PC-9 (cell line): ENCODE measurements at regions not wholly inside any gene's neighbourhood (a gene's known extent, or its start where the extent isn't known, plus 50 kb on each side); places are given as distances from the start of the nearest gene placed in this dataset.

ENCODE experiments used
- EZH2 ChIP-seq: fragments of 200-600 bp; sonication (generic); IDR thresholded peaks from 2 replicates; pipeline ENCODE4 v1.8.0; 2017; ENCODE audit warnings: antibody characterized with exemption, low read depth
- TF ChIP-seq, protein P1 (sequence below): fragments of 200-600 bp; sonication (generic); conservative IDR thresholded peaks from 2 replicates; pipeline ENCODE4 v1.6.1; 2017; ENCODE audit warnings: mixed run types, antibody characterized with exemption, mild to moderate bottlenecking, moderate library complexity

DNA sequence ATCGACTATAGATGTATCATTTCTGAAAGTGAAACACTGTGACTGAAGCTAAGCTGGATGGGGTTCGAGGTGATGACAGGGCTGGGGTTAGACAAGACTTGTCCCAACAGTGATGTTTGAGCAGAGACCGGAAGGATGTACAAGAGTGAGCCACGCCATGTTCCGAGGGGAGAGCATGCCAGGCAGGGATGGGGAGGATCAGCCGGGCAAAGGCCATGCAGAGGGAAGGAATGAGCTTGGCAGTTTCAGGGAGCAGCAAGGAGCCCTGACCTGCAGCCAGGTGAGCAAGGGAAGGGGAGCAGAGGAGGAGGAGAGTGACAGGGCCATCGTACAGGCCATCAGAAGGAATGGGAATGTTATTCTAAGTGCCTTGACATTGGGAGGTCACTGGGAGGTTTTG, 114.9 kb upstream of the GPR26 start:
- TF ChIP-seq, protein P1, sequence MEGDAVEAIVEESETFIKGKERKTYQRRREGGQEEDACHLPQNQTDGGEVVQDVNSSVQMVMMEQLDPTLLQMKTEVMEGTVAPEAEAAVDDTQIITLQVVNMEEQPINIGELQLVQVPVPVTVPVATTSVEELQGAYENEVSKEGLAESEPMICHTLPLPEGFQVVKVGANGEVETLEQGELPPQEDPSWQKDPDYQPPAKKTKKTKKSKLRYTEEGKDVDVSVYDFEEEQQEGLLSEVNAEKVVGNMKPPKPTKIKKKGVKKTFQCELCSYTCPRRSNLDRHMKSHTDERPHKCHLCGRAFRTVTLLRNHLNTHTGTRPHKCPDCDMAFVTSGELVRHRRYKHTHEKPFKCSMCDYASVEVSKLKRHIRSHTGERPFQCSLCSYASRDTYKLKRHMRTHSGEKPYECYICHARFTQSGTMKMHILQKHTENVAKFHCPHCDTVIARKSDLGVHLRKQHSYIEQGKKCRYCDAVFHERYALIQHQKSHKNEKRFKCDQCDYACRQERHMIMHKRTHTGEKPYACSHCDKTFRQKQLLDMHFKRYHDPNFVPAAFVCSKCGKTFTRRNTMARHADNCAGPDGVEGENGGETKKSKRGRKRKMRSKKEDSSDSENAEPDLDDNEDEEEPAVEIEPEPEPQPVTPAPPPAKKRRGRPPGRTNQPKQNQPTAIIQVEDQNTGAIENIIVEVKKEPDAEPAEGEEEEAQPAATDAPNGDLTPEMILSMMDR = no peak
- no peak for TF ChIP-seq EZH2
